Natural killer cell (primary cell): ENCODE measurements at regions not wholly inside any gene's neighbourhood (a gene's known extent, or its start where the extent isn't known, plus 50 kb on each side); places are given as distances from the start of the nearest gene placed in this dataset.

Experiments used
- ATAC-seq, 3 donors: fragments of 150-1000 bp in 2 of 3; fragments of 200-7000 bp in 1 of 3; cut with Tn5 transposase; 1 replicate in 1 of 3; 2 replicates in 2 of 3; pipeline ENCODE4 v1.10.0; 2021; ENCODE audit warnings: mild to moderate bottlenecking in 2 of 3, moderate library complexity in 2 of 3
- DNase-seq, 2 donors: peaks; one replicate each; pipeline versions ENCODE4 v3.0.0 to v3.0.0-alpha.2; 2013 to 2021; ENCODE audit warnings: mixed read lengths in 1 of 2
- H3K27ac ChIP-seq: one replicate; pipeline ENCODE4 v1.5.1; 2013; ENCODE audit warnings: mild to moderate bottlenecking, low read length
- H3K27me3 ChIP-seq: one replicate; pipeline ENCODE4 v1.6.1; 2013; ENCODE audit warnings: low read length; ENCODE audit not compliant: control insufficient read depth, insufficient read depth
- H3K36me3 ChIP-seq: one replicate; pipeline ENCODE4 v1.6.1; 2013; ENCODE audit warnings: low read length; ENCODE audit not compliant: control insufficient read depth, insufficient read depth
- H3K4me1 ChIP-seq: one replicate; pipeline ENCODE4 v1.6.1; 2013; ENCODE audit warnings: low read length; ENCODE audit not compliant: control insufficient read depth, insufficient read depth
- H3K4me3 ChIP-seq: one replicate; pipeline ENCODE4 v1.5.1; 2013; ENCODE audit warnings: low read length
- H3K9me3 ChIP-seq: one replicate; pipeline ENCODE4 v1.6.1; 2013; ENCODE audit warnings: low read length; ENCODE audit not compliant: control insufficient read depth, insufficient read depth
- H3K27ac Mint-ChIP-seq, 2 donors: one replicate each; pipeline ENCODE4 v1.8.0; 2022; ENCODE audit warnings: mild to moderate bottlenecking in 2 of 2, mixed read lengths in 2 of 2, moderate library complexity in 1 of 2
- H3K27me3 Mint-ChIP-seq, 2 donors: one replicate each; pipeline ENCODE4 v1.8.0; 2022; ENCODE audit warnings: low read depth in 2 of 2, mixed read lengths in 2 of 2
- H3K36me3 Mint-ChIP-seq: one replicate; pipeline ENCODE4 v1.8.0; 2022; ENCODE audit warnings: mixed read lengths
- H3K4me1 Mint-ChIP-seq, 2 donors: one replicate each; pipeline ENCODE4 v1.8.0; 2022; ENCODE audit warnings: mixed read lengths in 2 of 2
- H3K4me3 Mint-ChIP-seq: one replicate; pipeline ENCODE4 v1.8.0; 2022; ENCODE audit warnings: mild to moderate bottlenecking, moderate library complexity, mixed read lengths
- H3K9me3 Mint-ChIP-seq, 2 donors: one replicate each; pipeline ENCODE4 v1.8.0; 2022; ENCODE audit warnings: mixed read lengths in 2 of 2
- WGBS: methylation state at CpG from one replicate; pipeline ENCODE4 v1.1.7; 2013; ENCODE audit warnings: missing lambda C conversion rate; ENCODE audit not compliant: insufficient coverage; 5-methylcytosine and 5-hydroxymethylcytosine counted together
- intact Hi-C: fragments of 100-400 bp; cut with micrococcal nuclease; formaldehyde crosslinking; loops from one replicate; pipeline ENCODE4 v1.14.2; 2022
- TF ChIP-seq, protein P1 (sequence below): fragments of 200-600 bp; IDR thresholded peaks from one replicate; pipeline ENCODE4 v1.8.0; 2022; ENCODE audit warnings: antibody characterized with exemption

DNA sequence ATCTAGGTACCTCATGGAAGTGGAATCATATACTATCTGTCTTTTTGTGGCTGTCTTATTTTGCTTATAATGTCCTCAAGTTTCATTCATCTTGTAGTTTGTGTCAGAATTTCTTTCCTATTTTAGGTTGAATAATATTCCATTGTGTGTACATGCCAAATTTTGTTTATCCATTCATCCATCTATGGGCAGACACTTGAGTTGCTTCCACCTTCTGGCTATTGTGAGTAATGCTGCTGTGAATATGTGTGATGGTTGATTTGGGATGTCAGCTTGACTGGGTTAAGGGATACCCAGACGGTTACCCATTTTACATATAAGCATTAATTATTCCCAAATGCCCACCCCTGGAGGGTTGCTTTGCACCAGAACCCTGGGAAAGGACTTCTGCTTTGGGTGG lies 477.5 kb downstream of the PTPRU start:
- Mint-ChIP-seq H3K36me3 (no peaks in the 10 kb centered on the region), H3K4me3 (no peak overlapping the region), H3K27me3 (peaks cover 8 to 20% of the 10 kb centered on the region in 2 donors), H3K27ac (no peak overlapping the region), H3K4me1 (peaks cover 0 to 8% of the 10 kb centered on the region in 2 donors), H3K9me3 (peaks cover 0 to 2% of the 10 kb centered on the region in 2 donors)
- Histone ChIP-seq H3K27me3 (no peaks in the 10 kb centered on the region), H3K27ac (no peak overlapping the region), H3K4me3 (no peak overlapping the region), H3K4me1 (no peaks in the 10 kb centered on the region), H3K36me3 (no peaks in the 10 kb centered on the region), H3K9me3 (no peaks in the 10 kb centered on the region)
- TF ChIP-seq, protein P1, sequence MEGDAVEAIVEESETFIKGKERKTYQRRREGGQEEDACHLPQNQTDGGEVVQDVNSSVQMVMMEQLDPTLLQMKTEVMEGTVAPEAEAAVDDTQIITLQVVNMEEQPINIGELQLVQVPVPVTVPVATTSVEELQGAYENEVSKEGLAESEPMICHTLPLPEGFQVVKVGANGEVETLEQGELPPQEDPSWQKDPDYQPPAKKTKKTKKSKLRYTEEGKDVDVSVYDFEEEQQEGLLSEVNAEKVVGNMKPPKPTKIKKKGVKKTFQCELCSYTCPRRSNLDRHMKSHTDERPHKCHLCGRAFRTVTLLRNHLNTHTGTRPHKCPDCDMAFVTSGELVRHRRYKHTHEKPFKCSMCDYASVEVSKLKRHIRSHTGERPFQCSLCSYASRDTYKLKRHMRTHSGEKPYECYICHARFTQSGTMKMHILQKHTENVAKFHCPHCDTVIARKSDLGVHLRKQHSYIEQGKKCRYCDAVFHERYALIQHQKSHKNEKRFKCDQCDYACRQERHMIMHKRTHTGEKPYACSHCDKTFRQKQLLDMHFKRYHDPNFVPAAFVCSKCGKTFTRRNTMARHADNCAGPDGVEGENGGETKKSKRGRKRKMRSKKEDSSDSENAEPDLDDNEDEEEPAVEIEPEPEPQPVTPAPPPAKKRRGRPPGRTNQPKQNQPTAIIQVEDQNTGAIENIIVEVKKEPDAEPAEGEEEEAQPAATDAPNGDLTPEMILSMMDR: no peak
- WGBS: no CpG with 5 or more reads among the region's 1 CpG
- intact Hi-C loops: no loop called here
- DNase-seq: no peak
- no peak for ATAC-seq

DNA sequence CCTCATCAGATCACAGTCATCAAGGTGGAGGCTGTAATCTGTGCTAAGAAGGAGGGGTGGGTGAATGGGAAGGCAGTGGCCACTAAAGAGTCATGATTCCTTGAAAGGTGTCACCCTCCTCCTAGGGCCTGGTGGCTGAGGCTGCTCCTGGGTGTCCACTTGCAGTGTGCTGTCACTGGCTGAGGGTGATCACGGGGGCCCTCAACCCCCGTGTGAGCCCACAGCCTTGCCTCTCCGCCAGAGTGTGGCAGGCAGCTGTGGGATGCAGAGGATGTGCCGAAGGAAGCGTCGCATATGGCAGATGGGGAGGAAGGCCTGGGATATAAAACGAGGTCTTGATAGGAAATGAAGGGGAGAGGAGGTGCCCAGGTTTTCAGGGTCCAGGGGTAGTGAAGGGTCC lies 476.5 kb downstream of the PTPRU start:
- H3K4me1 ChIP-seq: no peaks in the 10 kb centered on the region
- no peak overlapping the region for H3K4me3 ChIP-seq
- Mint-ChIP-seq H3K27me3 (peaks cover 10 to 30% of the 10 kb centered on the region in 2 donors), H3K4me3 (no peak overlapping the region), H3K36me3 (no peaks in the 10 kb centered on the region), H3K9me3 (no peaks in the 10 kb centered on the region), H3K4me1 (peaks cover 0 to 4% of the 10 kb centered on the region in 2 donors), H3K27ac (no peak overlapping the region)
- H3K36me3 ChIP-seq: no peaks in the 10 kb centered on the region
- no peaks in the 10 kb centered on the region for H3K27me3 ChIP-seq
- no peak for DNase-seq
- no peak overlapping the region for H3K27ac ChIP-seq
- peak in 1 of 3 donors; percentile 19 for ATAC-seq
- 82% methylated on average over 7 of the region's 7 CpGs for WGBS
- intact Hi-C loops: no loop called here
- H3K9me3 ChIP-seq: no peaks in the 10 kb centered on the region
- TF ChIP-seq, protein P1: no peak

DNA sequence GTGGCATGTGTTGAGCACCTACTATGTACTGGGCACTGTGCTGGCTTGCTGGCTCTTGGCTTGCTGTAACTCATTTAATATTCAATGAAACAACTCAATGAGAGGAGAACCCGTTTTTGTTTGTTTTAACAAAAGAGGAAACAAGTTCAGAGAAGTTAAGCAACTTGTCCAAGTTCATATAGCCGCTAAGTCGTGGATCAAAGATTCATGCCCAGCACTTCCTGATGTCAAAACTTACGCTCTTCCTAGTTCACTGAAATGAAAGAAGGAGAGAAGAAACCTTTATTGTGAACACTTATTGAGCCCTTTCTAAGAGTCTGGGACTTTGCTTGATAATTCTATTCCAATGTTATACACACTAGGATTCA lies 475.9 kb downstream of the PTPRU start:
- Mint-ChIP-seq H3K4me3 (no peak overlapping the region), H3K4me1 (peaks cover 0 to 4% of the 10 kb centered on the region in 2 donors), H3K27ac (no peak overlapping the region), H3K27me3 (peaks cover 10 to 30% of the 10 kb centered on the region in 2 donors), H3K36me3 (no peaks in the 10 kb centered on the region), H3K9me3 (no peaks in the 10 kb centered on the region)
- TF ChIP-seq, protein P1: no peak
- Histone ChIP-seq H3K27me3 (no peaks in the 10 kb centered on the region), H3K4me1 (no peaks in the 10 kb centered on the region), H3K9me3 (no peaks in the 10 kb centered on the region), H3K4me3 (no peak overlapping the region), H3K27ac (no peak overlapping the region), H3K36me3 (no peaks in the 10 kb centered on the region)
- WGBS: 18% methylated on average over 4 of the region's 4 CpGs
- intact Hi-C loops: no loop called here
- ATAC-seq: no peak
- no peak for DNase-seq

- Mint-ChIP-seq H3K27ac (no peak overlapping the region), H3K36me3 (no peaks in the 10 kb centered on the region), H3K27me3 (peaks cover 10 to 31% of the 10 kb centered on the region in 2 donors), H3K4me3 (no peak overlapping the region), H3K9me3 (no peaks in the 10 kb centered on the region), H3K4me1 (peaks cover 0 to 4% of the 10 kb centered on the region in 2 donors)
- no peaks in the 10 kb centered on the region for H3K4me1 ChIP-seq
- no peak overlapping the region for H3K4me3 ChIP-seq
- TF ChIP-seq, protein P1: no peak
- intact Hi-C loops: no loop called here
- H3K36me3 ChIP-seq: no peaks in the 10 kb centered on the region
- DNase-seq: no peak
- H3K27ac ChIP-seq: no peak overlapping the region
- no peaks in the 10 kb centered on the region for H3K9me3 ChIP-seq
- WGBS: 31% methylated on average over 7 of the region's 7 CpGs
- no peaks in the 10 kb centered on the region for H3K27me3 ChIP-seq
- ATAC-seq: no peak
Observed at GRCh38 chr1:29711582-29712283, 475.4 kb downstream of the PTPRU start.
